Activated effector memory CD4-positive, alpha-beta T cell treated with anti-CD3 and anti-CD28 coated beads, Interleukin-2, amount 50 U/mL, for 16 hours (primary cell): ENCODE measurements at regions not wholly inside any gene's neighbourhood (a gene's known extent, or its start where the extent isn't known, plus 50 kb on each side); places are given as distances from the start of the nearest gene placed in this dataset.

Experiments used
- DNase-seq: peaks from one replicate; pipeline ENCODE4 v3.0.0-alpha.2; 2020

GRCh38 chr2:180443888-180444287 is 436.8 kb upstream of the CWC22 start:
- DNase-seq: no peak

- no peak for DNase-seq
These were observed 436.0 kb upstream of the CWC22 start for GRCh38 chr2:180442860-180443644.

- DNase-seq: no peak
These were observed 412.1 kb upstream of the CWC22 start for GRCh38 chr2:180419212-180419611.

GRCh38 chr2:180416627-180417026 is 409.5 kb upstream of the CWC22 start:
- DNase-seq: no peak

GRCh38 chr2:180413336-180413735 is 406.2 kb upstream of the CWC22 start:
- no peak for DNase-seq

- no peak for DNase-seq
These were observed 405.1 kb upstream of the CWC22 start for GRCh38 chr2:180412219-180412618.

- DNase-seq: no peak
These were observed 404.6 kb upstream of the CWC22 start for GRCh38 chr2:180411661-180412060.

DNA sequence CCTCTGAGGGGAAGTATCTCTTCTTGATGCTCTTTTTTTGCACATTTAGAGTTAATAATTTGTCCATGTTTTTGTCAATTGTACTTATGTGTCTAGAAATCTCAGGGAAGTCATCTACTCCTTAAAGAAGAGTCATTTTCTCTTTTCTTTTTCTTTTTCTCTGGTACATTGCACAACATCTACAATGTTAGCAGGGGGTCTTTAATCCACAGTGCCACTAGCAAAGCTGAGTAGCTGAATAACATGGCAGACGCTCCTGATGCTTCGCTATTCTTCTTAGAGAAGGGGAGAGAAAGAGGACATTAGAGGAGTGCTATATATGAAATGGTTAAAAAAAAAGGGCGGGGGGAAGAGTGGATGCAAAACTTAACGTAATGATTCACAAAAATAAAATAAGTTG is 399.6 kb upstream of the CWC22 start:
- DNase-seq: no peak

- no peak for DNase-seq
These were observed 398.4 kb upstream of the CWC22 start for GRCh38 chr2:180405520-180405919.

GRCh38 chr2:180394305-180394704 is 387.2 kb upstream of the CWC22 start:
- DNase-seq: no peak

DNA sequence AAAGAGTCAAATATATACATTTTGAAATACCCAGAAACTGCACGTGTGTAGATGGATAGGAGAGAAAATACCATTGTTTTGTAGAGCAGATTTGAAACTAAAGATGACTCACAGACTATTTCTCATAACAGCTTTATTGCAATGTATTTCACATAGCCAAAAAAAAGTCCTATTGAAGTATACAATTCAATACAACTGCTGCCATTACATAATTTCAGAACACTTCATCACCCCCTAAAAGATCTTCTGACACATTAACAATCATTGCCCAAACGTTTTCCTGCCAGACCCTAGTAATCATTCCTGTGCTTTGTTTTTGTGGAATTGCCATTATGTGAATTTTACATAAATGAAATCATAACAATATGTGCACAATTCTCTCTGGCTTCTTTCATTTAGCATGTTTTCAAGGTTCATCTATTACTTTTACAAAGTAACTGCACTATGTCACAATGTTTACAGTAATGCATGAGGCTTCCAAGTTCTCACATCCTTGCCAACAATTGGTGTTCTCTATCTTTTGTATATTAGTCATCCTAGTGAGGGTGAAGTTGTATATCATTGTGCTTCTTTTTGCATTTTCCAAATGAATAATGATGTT is 378.6 kb upstream of the CWC22 start:
- no peak for DNase-seq

DNA sequence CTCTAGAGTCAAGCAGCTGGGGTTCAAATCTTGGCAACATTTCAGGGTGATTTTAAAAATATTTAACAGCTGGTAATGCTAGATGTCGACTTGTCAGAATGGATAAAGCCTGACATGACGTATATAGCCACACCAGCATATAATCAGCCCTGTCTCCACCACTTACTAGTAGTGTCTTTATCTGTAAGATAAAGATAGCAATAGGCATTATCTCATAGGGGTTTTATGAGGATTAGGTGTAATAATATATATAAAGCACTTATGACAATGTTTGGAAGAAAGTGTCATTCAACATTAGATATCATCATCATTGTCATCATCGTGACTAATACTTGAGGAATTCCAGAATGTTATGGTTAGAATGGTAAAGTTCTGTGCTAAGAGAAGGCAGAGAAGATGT is 369.0 kb upstream of the CWC22 start:
- no peak for DNase-seq

DNA sequence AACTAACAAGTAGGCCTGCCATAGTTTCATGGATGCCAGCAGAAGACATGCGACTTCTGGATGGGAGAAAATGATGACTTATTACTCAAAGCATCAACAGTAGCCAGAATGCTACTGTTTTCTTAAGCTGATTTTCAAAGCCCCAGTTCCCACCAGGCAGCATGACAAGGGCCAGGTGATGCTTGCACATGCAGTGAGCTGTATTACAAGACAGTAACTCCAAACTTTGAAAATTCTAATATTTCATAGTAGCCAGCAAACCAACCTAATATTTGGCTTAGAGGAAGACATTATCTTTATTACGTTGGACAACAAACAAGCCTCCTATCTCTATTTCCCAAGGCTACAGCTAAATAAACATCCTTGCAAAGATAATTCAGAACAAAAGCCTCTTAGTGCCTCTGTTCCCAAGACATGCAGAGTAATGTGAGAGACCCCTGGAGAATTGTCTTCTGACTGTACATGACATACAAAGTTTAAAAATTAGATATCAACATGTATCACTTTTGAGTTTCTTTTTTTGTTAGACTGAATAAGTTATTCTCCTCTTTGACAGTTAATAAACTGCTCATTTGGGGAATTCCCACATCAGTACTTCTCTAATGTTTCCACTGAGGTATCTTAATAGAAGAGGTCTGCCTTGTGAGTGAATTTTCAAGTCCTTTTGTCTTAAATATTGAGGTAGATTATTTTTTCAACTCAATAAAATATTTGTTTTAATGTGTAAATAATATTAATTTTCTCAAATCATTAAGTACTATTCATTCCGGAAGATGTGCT is 367.6 kb upstream of the CWC22 start:
- DNase-seq: no peak

DNA sequence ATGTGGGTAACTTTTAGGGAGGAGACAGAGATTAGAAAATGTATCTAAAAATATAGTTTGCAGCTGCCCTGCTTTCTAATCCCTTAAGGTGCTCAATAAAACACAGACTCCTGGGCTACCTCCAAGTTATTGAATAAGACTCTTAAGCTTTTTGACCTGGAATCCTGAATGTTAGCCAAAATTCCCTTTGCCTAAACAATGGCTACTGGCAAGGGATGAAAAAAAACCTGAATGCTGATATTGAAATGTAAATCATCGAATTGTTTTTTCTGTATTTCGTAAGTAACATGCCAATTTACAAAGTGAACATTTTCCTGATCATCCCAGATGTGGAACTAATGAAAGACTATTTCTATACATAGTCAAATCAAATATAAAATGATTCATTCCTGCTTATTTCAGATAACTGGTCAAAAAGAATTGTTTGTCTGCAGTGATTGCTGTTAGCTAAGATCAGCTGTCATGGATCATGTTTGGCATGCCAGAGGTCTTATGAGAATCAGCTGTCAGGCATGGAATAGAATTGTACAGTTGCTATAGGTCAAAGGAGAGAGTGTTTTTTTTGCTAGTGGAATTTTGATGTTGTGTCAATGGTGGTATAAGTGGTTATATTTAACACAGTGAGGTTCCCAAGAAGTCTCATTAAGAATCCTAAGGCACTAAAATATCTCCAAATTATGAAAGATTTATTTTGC is 363.6 kb upstream of the CWC22 start:
- DNase-seq: no peak

DNA sequence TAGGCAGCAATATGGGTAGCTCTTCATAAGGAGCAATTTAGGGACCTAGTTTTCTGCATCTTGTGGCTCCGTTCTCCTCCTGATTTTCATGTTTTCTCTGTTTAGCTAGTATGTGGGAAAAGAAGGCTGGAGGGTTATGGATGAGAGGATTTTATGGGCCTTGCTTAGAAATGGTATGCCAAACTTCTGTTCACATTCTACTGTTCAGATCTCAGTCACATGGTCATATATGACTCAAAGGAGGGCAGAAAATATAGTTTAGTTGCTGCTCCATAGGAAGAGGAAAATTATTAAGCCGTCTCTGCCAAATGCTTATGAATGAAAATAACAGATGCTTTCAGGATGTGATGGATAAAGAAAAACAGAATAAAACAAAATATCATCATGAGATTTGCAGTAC is 361.8 kb upstream of the CWC22 start:
- no peak for DNase-seq

DNA sequence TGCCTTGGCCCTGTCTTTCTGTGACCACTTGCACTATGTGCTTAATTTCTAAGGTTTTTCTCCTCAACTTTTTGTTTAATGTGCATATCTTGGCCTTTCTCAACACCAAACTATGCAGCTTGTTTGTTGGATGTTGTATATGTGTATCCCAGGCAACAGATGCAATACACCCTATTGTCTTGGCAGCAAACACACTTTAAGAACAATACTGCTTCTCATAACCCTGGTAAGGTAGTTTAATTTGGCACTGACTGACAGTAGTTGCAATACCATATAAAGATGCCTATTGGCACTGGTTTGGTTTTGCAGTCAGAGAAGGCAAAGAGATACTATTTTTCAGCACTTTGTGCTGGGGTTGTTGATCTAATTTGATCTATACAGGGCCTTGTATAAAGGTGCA is 360.7 kb upstream of the CWC22 start:
- no peak for DNase-seq

DNA sequence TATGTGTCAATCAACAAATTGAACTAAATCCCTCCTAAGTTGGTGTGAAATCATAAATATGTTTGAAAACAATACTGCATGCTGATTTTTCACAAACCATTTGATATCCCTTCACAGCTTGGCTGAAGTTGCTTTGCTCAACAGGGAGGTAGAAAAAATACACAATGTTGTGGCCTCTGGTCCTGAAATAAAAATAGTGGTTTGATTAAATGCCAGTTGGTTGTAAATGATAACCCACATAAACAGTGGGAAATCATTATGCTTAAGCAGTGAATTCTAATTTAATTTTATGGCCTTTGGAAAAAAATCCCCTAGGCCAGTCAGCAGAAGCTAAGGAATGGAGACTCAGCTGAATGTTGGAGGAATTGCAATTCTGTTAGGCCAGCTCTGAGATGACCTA is 359.4 kb upstream of the CWC22 start:
- DNase-seq: no peak

- no peak for DNase-seq
These were observed 357.6 kb upstream of the CWC22 start for GRCh38 chr2:180364719-180365118.

DNA sequence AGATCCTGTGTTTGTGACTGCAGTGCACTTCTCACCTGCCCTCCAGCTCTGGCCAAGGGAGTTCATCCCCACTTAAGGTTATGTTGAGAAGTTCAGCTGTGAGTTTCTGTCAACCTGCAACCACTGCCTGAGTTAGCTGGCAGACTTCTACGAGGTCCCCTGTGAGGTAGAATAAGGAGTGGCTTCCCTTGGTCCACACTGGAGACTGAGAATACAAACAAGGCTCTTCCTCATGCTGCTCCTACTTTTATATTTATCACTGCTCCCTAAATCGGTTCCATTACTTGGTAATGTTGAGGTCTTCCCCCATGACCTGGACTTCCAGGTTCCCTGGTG is 353.2 kb upstream of the CWC22 start:
- DNase-seq: no peak

DNA sequence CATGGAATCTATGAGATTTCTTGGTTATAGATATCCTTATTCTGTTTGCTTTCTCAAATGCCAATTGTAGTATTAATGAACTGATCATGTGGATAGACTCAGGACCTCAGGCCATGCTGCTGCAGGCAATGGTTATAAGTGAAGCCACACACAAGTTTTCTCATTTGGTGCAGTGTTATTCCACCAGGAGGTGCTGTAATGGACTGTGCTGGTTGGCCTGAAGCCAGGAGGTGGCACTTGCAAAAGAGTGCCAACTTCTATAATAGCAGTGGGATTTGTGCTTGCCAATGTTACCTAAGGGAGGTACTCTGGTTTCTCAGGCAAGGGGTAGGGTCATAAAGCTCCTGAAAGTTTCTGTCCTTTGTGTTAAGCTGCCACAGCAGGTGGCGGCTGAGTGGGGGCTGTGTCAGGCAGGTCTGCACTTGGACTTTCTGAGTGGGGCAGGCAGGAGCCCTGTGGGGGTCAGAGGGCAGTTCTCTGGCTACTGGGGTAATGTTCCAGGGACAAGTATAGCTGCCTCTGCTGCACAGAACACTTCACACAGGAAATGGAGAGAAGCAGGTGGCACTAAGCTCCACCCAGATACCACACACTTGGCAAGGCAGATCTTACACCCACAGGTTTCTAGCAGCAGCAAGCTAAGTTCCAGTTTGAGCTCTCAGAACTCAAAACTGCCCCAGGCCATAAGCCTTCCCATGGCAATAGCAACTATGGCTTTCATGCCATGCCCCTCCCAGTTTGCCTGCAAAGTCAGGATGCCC is 352.6 kb upstream of the CWC22 start:
- no peak for DNase-seq

- no peak for DNase-seq
These were observed 351.4 kb upstream of the CWC22 start for GRCh38 chr2:180358458-180358857.

DNA sequence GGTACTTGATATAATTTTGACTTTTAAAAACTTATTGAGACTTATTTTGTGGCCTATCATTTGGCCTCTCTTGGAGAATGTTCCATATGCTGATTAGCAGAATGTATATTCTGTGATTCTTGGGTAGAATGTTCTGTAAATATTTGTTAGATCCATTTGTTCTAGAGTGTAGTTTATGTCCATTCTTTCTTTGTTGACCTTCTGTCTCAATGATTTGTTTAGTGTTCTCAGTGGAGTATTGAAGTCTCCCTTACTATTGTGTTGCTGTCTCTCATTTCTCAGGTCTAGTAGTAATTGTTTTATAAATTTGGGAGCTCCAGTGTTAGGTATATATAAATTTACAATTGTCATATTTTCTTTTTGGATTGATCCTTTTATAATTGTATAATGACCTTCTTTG is 349.6 kb upstream of the CWC22 start:
- no peak for DNase-seq

- no peak for DNase-seq
These were observed 345.5 kb upstream of the CWC22 start for GRCh38 chr2:180352620-180353019.
